Stimulated activated CD8-positive, alpha-beta memory T cell treated with anti-CD3 and anti-CD28 coated beads, Interleukin-2, amount 100 ng/mL, for 48 hours (primary cell): ENCODE measurements at regions not wholly inside any gene's neighbourhood (a gene's known extent, or its start where the extent isn't known, plus 50 kb on each side); places are given as distances from the start of the nearest gene placed in this dataset.
"Not testable (repeated sequence)": the region's sequence is repeated elsewhere in the genome, so short reads cannot be mapped to it uniquely, and the experiment has no call there.

ENCODE experiments used
- DNase-seq, 2 donors: peaks; one replicate each; pipeline ENCODE4 v3.0.0-alpha.2; 2020; ENCODE audit warnings: low read depth in 2 of 2

DNA sequence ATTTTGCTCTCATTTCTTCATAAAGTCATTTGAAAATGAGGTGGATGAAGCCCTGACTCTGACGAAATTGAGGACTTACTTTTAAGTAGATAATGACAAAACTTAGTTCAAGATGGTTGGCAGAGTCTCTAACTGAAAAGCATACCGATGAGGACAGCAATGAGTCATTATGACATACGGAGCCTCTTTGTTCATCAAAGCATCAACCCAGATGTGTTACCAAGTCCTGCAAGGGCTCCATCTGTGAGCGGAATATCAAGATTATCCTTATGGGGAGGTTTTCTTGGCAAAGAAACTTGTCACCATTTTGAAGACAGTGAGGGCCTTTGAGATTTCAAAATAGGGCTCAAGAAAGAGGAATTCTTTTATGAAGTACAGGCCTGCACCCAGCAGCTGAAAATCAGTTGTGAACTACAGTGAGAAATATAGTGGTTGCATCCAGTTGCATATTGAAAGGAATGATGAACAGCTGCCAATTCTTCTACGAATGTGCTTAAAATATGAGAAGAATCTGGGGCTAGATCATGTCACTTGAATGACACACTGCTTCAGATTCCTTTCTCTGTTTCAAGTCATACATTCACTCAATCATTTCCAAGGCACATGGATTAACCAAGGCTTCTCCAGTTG lies 86.6 kb upstream of the SLC24A2 start:
- DNase-seq, result no peak

DNA sequence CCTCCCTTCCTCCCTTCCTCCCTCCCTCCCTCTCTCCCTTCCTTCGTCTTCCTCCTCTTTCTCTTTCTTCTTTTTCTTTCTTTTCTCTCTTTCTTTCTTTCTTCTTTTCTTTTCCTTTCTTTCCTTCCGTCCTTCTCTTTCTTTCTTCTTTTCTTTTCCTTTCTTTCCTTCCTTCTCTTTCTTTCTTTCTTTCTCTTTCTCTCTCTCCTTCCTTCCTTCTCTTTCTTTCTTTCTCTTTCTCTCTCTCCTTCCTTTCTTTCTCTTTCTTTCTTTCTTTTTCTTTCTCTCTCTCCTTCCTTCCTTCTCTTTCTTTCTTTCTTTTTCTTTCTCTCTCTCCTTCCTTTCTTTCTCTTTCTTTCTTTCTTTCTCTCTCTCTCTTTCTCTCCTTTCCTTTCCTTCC lies 84.4 kb upstream of the SLC24A2 start:
- not testable (repeated sequence) for DNase-seq

DNA sequence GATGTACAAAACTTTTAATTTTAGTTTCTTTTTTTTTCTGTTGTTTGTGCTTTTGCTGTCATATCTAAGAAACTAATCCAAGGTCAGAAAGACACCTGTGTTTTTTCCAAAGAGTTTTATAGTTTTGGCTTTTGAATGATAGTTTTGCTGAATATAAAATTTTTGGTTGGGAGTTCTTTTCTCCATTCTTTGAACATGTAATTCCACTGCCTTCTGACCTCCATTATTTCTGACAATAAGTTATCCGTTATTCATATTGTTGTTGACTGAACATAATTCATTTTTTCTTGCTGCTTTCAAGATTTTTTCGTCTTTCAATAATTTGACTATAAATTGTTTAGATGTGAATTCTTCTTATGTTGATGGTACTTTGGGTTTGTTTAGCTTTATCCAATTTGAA lies 82.2 kb upstream of the SLC24A2 start:
- no peak for DNase-seq

- no peak for DNase-seq
Measured at GRCh38 chr9:19840953-19841352, 52.1 kb upstream of the SLC24A2 start.
